ENCODE measurements at regions not wholly inside any gene's neighbourhood (a gene's known extent, or its start where the extent isn't known, plus 50 kb on each side); places are given as distances from the start of the nearest gene placed in this dataset.

- TF ChIP-seq CTCF (IDR thresholded peaks at IDR 0.05; ENCODE audit: extremely low read depth, insufficient read depth, missing control alignments): no peak
- no peak for DNase-seq (ENCODE audit: low spot score)
- in situ Hi-C loops (cut with MboI; ENCODE audit: low pct_unique_long_range_greater_than_20kb, low sequenced_read_pairs, unreplicated experiment): no loop called here
Observed at GRCh38 chr18:38312532-38312931, 746.9 kb upstream of the CELF4 start.

GRCh38 chr18:38310936-38311335, 745.3 kb upstream of the CELF4 start:
- in situ Hi-C loops (cut with MboI; ENCODE audit: low pct_unique_long_range_greater_than_20kb, low sequenced_read_pairs, unreplicated experiment): no loop called here
- no peak for DNase-seq (ENCODE audit: low spot score)
- no peak for TF ChIP-seq CTCF (IDR thresholded peaks at IDR 0.05; ENCODE audit: extremely low read depth, insufficient read depth, missing control alignments)

- in situ Hi-C loops (cut with MboI; ENCODE audit: low pct_unique_long_range_greater_than_20kb, low sequenced_read_pairs, unreplicated experiment): no loop called here
- no peak for TF ChIP-seq CTCF (IDR thresholded peaks at IDR 0.05; ENCODE audit: extremely low read depth, insufficient read depth, missing control alignments)
- DNase-seq (ENCODE audit: low spot score): no peak
Observed at GRCh38 chr18:38307914-38308313, 742.3 kb upstream of the CELF4 start.

GRCh38 chr18:38305961-38306360, 740.4 kb upstream of the CELF4 start:
- no peak for DNase-seq (ENCODE audit: low spot score)
- no peak for TF ChIP-seq CTCF (IDR thresholded peaks at IDR 0.05; ENCODE audit: extremely low read depth, insufficient read depth, missing control alignments)
- in situ Hi-C loops (cut with MboI; ENCODE audit: low pct_unique_long_range_greater_than_20kb, low sequenced_read_pairs, unreplicated experiment): no loop called here

- in situ Hi-C loops (cut with MboI; ENCODE audit: low pct_unique_long_range_greater_than_20kb, low sequenced_read_pairs, unreplicated experiment): no loop called here
- no peak for DNase-seq (ENCODE audit: low spot score)
Observed at GRCh38 chr18:38301621-38302020, 736.0 kb upstream of the CELF4 start.

GRCh38 chr18:38297910-38298309, 732.3 kb upstream of the CELF4 start:
- in situ Hi-C loops (cut with MboI; ENCODE audit: low pct_unique_long_range_greater_than_20kb, low sequenced_read_pairs, unreplicated experiment): no loop called here
- no peak for TF ChIP-seq CTCF (IDR thresholded peaks at IDR 0.05; ENCODE audit: extremely low read depth, insufficient read depth, missing control alignments)
- no peak for DNase-seq (ENCODE audit: low spot score)

More at GRCh38 chr18:38301621-38302020, 736.0 kb upstream of the CELF4 start:
- TF ChIP-seq CTCF (IDR thresholded peaks at IDR 0.05; ENCODE audit: extremely low read depth, insufficient read depth, missing control alignments): no peak

- DNase-seq (ENCODE audit: low spot score): no peak
- no peak for TF ChIP-seq CTCF (IDR thresholded peaks at IDR 0.05; ENCODE audit: extremely low read depth, insufficient read depth, missing control alignments)
- in situ Hi-C loops (cut with MboI; ENCODE audit: low pct_unique_long_range_greater_than_20kb, low sequenced_read_pairs, unreplicated experiment): no loop called here
Observed at GRCh38 chr18:38290229-38290628, 724.6 kb upstream of the CELF4 start.
